ENCODE measurements at regions not wholly inside any gene's neighbourhood (a gene's known extent, or its start where the extent isn't known, plus 50 kb on each side); places are given as distances from the start of the nearest gene placed in this dataset.

DNA sequence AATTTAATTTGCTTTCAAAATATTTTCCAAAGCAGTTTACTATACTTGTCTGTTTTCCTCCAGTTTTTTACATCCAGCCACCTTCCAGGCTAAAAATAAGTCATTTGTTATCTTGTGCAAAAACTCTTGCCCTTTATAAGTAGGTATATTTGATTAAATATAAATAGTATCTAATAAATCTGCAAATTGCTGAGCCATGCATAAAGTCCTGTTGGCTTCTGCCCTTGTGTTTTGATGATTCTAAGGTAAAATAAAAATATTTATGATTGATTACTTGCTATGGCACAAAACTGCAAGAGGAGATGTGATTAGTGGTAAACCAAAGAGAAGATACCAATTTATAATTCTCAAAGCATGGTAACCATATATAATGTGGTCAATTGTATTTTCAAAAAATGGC, 1026.7 kb downstream of the EPHA3 start:
- DNase-seq (ENCODE audit: low read depth, low spot score) (no peak), FAIRE-seq (no peak)
- Histone ChIP-seq H3K9me1 (replicated peaks; ENCODE audit: control insufficient read depth, extremely low read depth, insufficient read depth, low read length) (no peaks in the 10 kb centered on the region), H3K4me3 (replicated peaks in 1 of 3; ENCODE audit: insufficient read depth in 1 of 3, low read depth in 1 of 3, low read length in 3 of 3) (no peak overlapping the region), H3K4me2 (ENCODE audit: insufficient read depth, low read length) (no peak overlapping the region), H3K27ac (ENCODE audit: insufficient read depth, low read depth, low read length) (no peak overlapping the region), H3K4me1 (ENCODE audit: control insufficient read depth, extremely low read depth, insufficient read depth, low read length) (no peaks in the 10 kb centered on the region), H3K79me2 (ENCODE audit: control insufficient read depth, insufficient read depth, low read length) (no peaks in the 10 kb centered on the region), H2AFZ (ENCODE audit: low read depth, low read length) (no peak overlapping the region), H3K9me3 (replicated peaks; ENCODE audit: control insufficient read depth, insufficient read depth, low read length) (no peaks in the 10 kb centered on the region), H3K27me3 (ENCODE audit: control insufficient read depth in 2 of 2, insufficient read depth in 2 of 2, low read length in 2 of 2) (no peaks in the 10 kb centered on the region), H3K9ac (replicated peaks; ENCODE audit: extremely low read depth, insufficient read depth, low read length) (no peak overlapping the region), H3K36me3 (ENCODE audit: control insufficient read depth in 2 of 2, extremely low read depth in 1 of 2, insufficient read depth in 2 of 2, low read length in 2 of 2) (no peaks in the 10 kb centered on the region), H4K20me1 (replicated peaks; ENCODE audit: control insufficient read depth, extremely low read depth, insufficient read depth, low read length) (no peaks in the 10 kb centered on the region)
- TF ChIP-seq EZH2 (IDR thresholded peaks at IDR 0.05; ENCODE audit: borderline replicate concordance, low read depth, low read length, severe bottlenecking): no peak
- TF ChIP-seq CTCF (IDR thresholded peaks at IDR 0.05; ENCODE audit: extremely low read depth in 1 of 2, insufficient read depth in 1 of 2, low read depth in 1 of 2, low read length in 2 of 2): no peak
- no peak for TF ChIP-seq POLR2AphosphoS5 (IDR thresholded peaks at IDR 0.05; ENCODE audit: insufficient read depth, low read depth, low read length)
- POLR2A ChIA-PET: no interaction called here
- dilution Hi-C loops (cut with MboI; ENCODE audit: extremely low pct_ligation_motif_present, low sequenced_read_pairs): no loop called here
- intact Hi-C loops (cut with micrococcal nuclease): no loop called here
- CTCF ChIA-PET: no interaction called here
- BruUV-seq (replicated peaks): no TSS peak

DNA sequence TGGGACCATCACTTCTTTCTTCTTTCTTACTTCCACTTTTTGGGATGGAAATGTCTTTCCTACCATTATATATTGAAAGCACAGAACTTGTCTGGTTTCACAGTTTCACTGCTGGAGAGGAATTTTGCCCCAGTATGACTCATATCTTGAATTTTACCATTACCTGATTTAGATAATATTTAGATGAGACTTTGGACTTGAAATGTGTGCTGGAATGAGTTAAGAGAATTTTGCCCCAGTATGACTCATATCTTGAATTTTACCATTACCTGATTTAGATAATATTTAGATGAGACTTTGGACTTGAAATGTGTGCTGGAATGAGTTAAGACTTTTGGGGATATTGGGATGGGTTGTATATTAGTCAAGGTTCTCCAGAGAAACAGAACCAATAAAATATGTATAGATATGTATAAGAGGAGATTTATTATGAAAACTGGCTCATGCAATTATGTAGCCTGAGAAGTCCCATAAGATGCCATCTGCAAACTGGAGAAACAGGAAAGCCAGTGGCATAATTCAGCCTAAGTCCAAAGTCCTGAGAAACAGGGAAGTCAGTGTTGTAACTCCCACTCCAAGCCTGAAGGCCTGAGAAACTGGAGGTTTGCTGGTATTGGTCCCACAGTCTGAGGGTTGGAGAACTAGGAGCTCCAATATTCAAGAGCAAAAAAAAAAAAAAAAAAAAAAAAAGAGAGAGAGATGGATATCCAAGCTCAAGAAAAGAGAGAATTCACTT, 1029.2 kb downstream of the EPHA3 start:
- no peaks in the 10 kb centered on the region for H3K9me1 ChIP-seq (replicated peaks; ENCODE audit: control insufficient read depth, extremely low read depth, insufficient read depth, low read length)
- H3K4me2 ChIP-seq (ENCODE audit: insufficient read depth, low read length): no peak overlapping the region
- H2AFZ ChIP-seq (ENCODE audit: low read depth, low read length): no peak overlapping the region
- no peak for FAIRE-seq
- H3K4me1 ChIP-seq (ENCODE audit: control insufficient read depth, extremely low read depth, insufficient read depth, low read length): no peaks in the 10 kb centered on the region
- no peaks in the 10 kb centered on the region for H4K20me1 ChIP-seq (replicated peaks; ENCODE audit: control insufficient read depth, extremely low read depth, insufficient read depth, low read length)
- H3K9ac ChIP-seq (replicated peaks; ENCODE audit: extremely low read depth, insufficient read depth, low read length): no peak overlapping the region
- H3K4me3 ChIP-seq (replicated peaks in 1 of 3; ENCODE audit: insufficient read depth in 1 of 3, low read depth in 1 of 3, low read length in 3 of 3): no peak overlapping the region
- ChIA-PET CTCF (no interaction called here), POLR2A (interaction anchor here (0.6 kb wide), 1 partner anchor 873 kb away, joined by 8 read pairs; no protein-coding TSS in a partner anchor)
- no peak overlapping the region for H3K27ac ChIP-seq (ENCODE audit: insufficient read depth, low read depth, low read length)
- BruUV-seq (replicated peaks): no TSS peak
- H3K79me2 ChIP-seq (ENCODE audit: control insufficient read depth, insufficient read depth, low read length): no peaks in the 10 kb centered on the region
- no peaks in the 10 kb centered on the region for H3K27me3 ChIP-seq (ENCODE audit: control insufficient read depth in 2 of 2, insufficient read depth in 2 of 2, low read length in 2 of 2)
- no peak for DNase-seq (ENCODE audit: low read depth, low spot score)
- H3K36me3 ChIP-seq (ENCODE audit: control insufficient read depth in 2 of 2, extremely low read depth in 1 of 2, insufficient read depth in 2 of 2, low read length in 2 of 2): no peaks in the 10 kb centered on the region
- intact Hi-C loops (cut with micrococcal nuclease): no loop called here
- no peaks in the 10 kb centered on the region for H3K9me3 ChIP-seq (replicated peaks; ENCODE audit: control insufficient read depth, insufficient read depth, low read length)
- dilution Hi-C loops (cut with MboI; ENCODE audit: extremely low pct_ligation_motif_present, low sequenced_read_pairs): no loop called here
- no peak for TF ChIP-seq MYC (IDR thresholded peaks at IDR 0.05; ENCODE audit: low read depth, low read length)
- no peak for TF ChIP-seq GATA2 (IDR thresholded peaks at IDR 0.05; ENCODE audit: insufficient read depth, insufficient read length, low read depth, low read length)
- no peak for TF ChIP-seq FOS (IDR thresholded peaks at IDR 0.05; ENCODE audit: borderline replicate concordance, insufficient read depth, low read length)
- TF ChIP-seq POLR2A (IDR thresholded peaks at IDR 0.05; ENCODE audit: low read depth, low read length): no peak
- TF ChIP-seq, protein P1, sequence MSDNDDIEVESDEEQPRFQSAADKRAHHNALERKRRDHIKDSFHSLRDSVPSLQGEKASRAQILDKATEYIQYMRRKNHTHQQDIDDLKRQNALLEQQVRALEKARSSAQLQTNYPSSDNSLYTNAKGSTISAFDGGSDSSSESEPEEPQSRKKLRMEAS (IDR thresholded peaks at IDR 0.05; ENCODE audit: insufficient read depth, insufficient read length): no peak
- no peak for TF ChIP-seq CTCF (IDR thresholded peaks at IDR 0.05; ENCODE audit: extremely low read depth in 1 of 2, insufficient read depth in 1 of 2, low read depth in 1 of 2, low read length in 2 of 2)
- no peak for TF ChIP-seq JUN (IDR thresholded peaks at IDR 0.05; ENCODE audit: borderline replicate concordance, insufficient read depth, insufficient read length, low read depth)
- no peak for TF ChIP-seq EZH2 (IDR thresholded peaks at IDR 0.05; ENCODE audit: borderline replicate concordance, low read depth, low read length, severe bottlenecking)

Data from endothelial cell of umbilical vein (primary cell).